H1 (cell line): ENCODE measurements at regions not wholly inside any gene's neighbourhood (a gene's known extent, or its start where the extent isn't known, plus 50 kb on each side); places are given as distances from the start of the nearest gene placed in this dataset.

ENCODE experiments used
- CTCF ChIA-PET: fragments of 300-600 bp; sonication (Branson Sonifier 250); formaldehyde crosslinking; loops from one replicate; lab custom pipeline; 2021; ENCODE audit not compliant: partially characterized antibody; lab: Charles Lee
- POLR2A ChIA-PET: fragments of 300-600 bp; sonication (Branson Sonifier 250); formaldehyde crosslinking; loops from one replicate; lab custom pipeline; 2021; ENCODE audit warnings: inconsistent platforms; ENCODE audit not compliant: partially characterized antibody; lab: Charles Lee
- DNase-seq, 2 experiments: peaks; one replicate each; pipeline versions ENCODE4 v3.0.0 to v3.0.0-alpha.2; 2010 to 2022; ENCODE audit warnings: low spot score in 2 of 2, low read depth in 1 of 2, mixed read lengths in 1 of 2
- FAIRE-seq: peaks from 2 replicates; lab custom pipeline; 2011; peaks lifted over from hg19 to GRCh38; lab: Jason Lieb, UNC
- H2AFZ ChIP-seq: 2 replicates; pipeline ENCODE4 v1.8.1; 2012; ENCODE audit warnings: low read length, inconsistent platforms
- H2AK5ac ChIP-seq: 2 replicates; pipeline ENCODE4 v1.6.1; 2013; ENCODE audit warnings: low read depth, low read length
- H2BK120ac ChIP-seq: replicated peaks from 2 replicates; pipeline ENCODE3; 2013; ENCODE audit warnings: low read depth, low read length, inconsistent platforms
- H2BK12ac ChIP-seq: 2 replicates; pipeline ENCODE4 v1.6.1; 2013; ENCODE audit warnings: low read depth, low read length
- H2BK15ac ChIP-seq: 2 replicates; pipeline ENCODE4 v1.6.1; 2013; ENCODE audit warnings: low read length
- H2BK20ac ChIP-seq: 2 replicates; pipeline ENCODE4 v1.6.1; 2013; ENCODE audit warnings: low read length
- H2BK5ac ChIP-seq: 2 replicates; pipeline ENCODE4 v1.6.1; 2013; ENCODE audit warnings: low read depth, low read length
- H3K14ac ChIP-seq: 2 replicates; pipeline ENCODE4 v1.6.1; 2013; ENCODE audit warnings: inconsistent platforms; ENCODE audit not compliant: insufficient read length
- H3K18ac ChIP-seq: 2 replicates; pipeline ENCODE4 v1.6.1; 2013; ENCODE audit warnings: low read length; ENCODE audit errors: extremely low read depth
- H3K23ac ChIP-seq: 2 replicates; pipeline ENCODE4 v1.6.1; 2013; ENCODE audit warnings: inconsistent platforms; ENCODE audit not compliant: insufficient read length
- H3K23me2 ChIP-seq: 2 replicates; pipeline ENCODE4 v1.6.1; 2013; ENCODE audit warnings: low read depth, low read length
- H3K27ac ChIP-seq: 2 replicates; pipeline ENCODE4 v1.6.1; 2011; ENCODE audit warnings: low read depth, low read length, inconsistent platforms
- H3K27me3 ChIP-seq, 4 experiments: replicated peaks in 1 of 4; 1 replicate in 1 of 4; 2 replicates in 3 of 4; pipeline versions ENCODE4 v1.6.1 to v1.8.1; 2011 to 2013; ENCODE audit warnings: low read length in 3 of 4, mild to moderate bottlenecking in 3 of 4, inconsistent platforms in 2 of 4, mixed read lengths in 2 of 4, moderate library complexity in 1 of 4; ENCODE audit not compliant: control insufficient read depth in 3 of 4, insufficient read depth in 3 of 4; ENCODE audit errors: extremely low read depth in 1 of 4
- H3K36me3 ChIP-seq, 4 experiments: 2 replicates each; pipeline versions ENCODE4 v1.6.1 to v1.8.1; 2011 to 2013; ENCODE audit warnings: mild to moderate bottlenecking in 4 of 4, low read length in 3 of 4, moderate library complexity in 2 of 4, control low read depth in 1 of 4, inconsistent platforms in 1 of 4; ENCODE audit not compliant: insufficient read depth in 4 of 4, control insufficient read depth in 2 of 4
- H3K4ac ChIP-seq: replicated peaks from 2 replicates; pipeline ENCODE3; 2013; ENCODE audit warnings: low read length, low read depth, mixed read lengths, inconsistent platforms; ENCODE audit not compliant: insufficient read length
- H3K4me1 ChIP-seq, 4 experiments: replicated peaks in 1 of 4; 1 replicate in 1 of 4; 2 replicates in 3 of 4; pipeline versions ENCODE4 v1.6.1 to v1.8.1; 2011 to 2013; ENCODE audit warnings: low read length in 3 of 4, inconsistent platforms in 2 of 4, mixed read lengths in 1 of 4; ENCODE audit not compliant: insufficient read depth in 4 of 4, control insufficient read depth in 3 of 4
- H3K4me2 ChIP-seq, 2 experiments: 2 replicates each; pipeline versions ENCODE4 v1.6.1 to v1.8.1; 2011 to 2013; ENCODE audit warnings: low read depth in 2 of 2, low read length in 2 of 2, control low read depth in 1 of 2, inconsistent platforms in 1 of 2, mild to moderate bottlenecking in 1 of 2; ENCODE audit not compliant: insufficient read depth in 1 of 2
- H3K4me3 ChIP-seq, 4 experiments: fragments of 200-600, 300-600 bp in 1 of 4; sonication (generic), shearing (Covaris generic), sonication (Bioruptor Twin) in 1 of 4; 2 replicates each; pipeline versions ENCODE4 v1.5.1 to v1.8.1; 2011 to 2016; ENCODE audit warnings: low read length in 4 of 4, low read depth in 3 of 4, control low read depth in 2 of 4, inconsistent platforms in 2 of 4, mild to moderate bottlenecking in 2 of 4, mixed read lengths in 1 of 4, moderate library complexity in 1 of 4; ENCODE audit not compliant: insufficient read depth in 2 of 4; ENCODE audit errors: extremely low read depth in 1 of 4
- H3K56ac ChIP-seq: replicated peaks from 2 replicates; pipeline ENCODE3; 2013; ENCODE audit warnings: low read depth, mild to moderate bottlenecking, mixed read lengths, low read length, inconsistent platforms; ENCODE audit not compliant: insufficient read length
- H3K79me1 ChIP-seq: 2 replicates; pipeline ENCODE4 v1.6.1; 2013; ENCODE audit warnings: low read depth, low read length, control low read depth
- H3K79me2 ChIP-seq, 2 experiments: 2 replicates each; pipeline versions ENCODE4 v1.6.1 to v1.8.1; 2012 to 2013; ENCODE audit warnings: low read length in 2 of 2, mild to moderate bottlenecking in 2 of 2, inconsistent platforms in 1 of 2; ENCODE audit not compliant: insufficient read depth in 2 of 2, control insufficient read depth in 1 of 2
- H3K9ac ChIP-seq, 4 experiments: replicated peaks in 1 of 4; 1 replicate in 1 of 4; 2 replicates in 3 of 4; pipeline versions ENCODE4 v1.6.1 to v1.8.1; 2011 to 2013; ENCODE audit warnings: low read depth in 3 of 4, low read length in 3 of 4, control low read depth in 2 of 4, mild to moderate bottlenecking in 2 of 4, moderate library complexity in 2 of 4, inconsistent platforms in 1 of 4; ENCODE audit errors: extremely low read depth in 1 of 4
- H3K9me3 ChIP-seq, 2 experiments: 2 replicates each; pipeline versions ENCODE4 v1.6.1 to v1.8.1; 2012 to 2013; ENCODE audit warnings: mild to moderate bottlenecking in 2 of 2, moderate library complexity in 2 of 2, control low read depth in 1 of 2, inconsistent platforms in 1 of 2, low read depth in 1 of 2, low read length in 1 of 2, mixed read lengths in 1 of 2; ENCODE audit not compliant: insufficient read depth in 2 of 2
- H4K20me1 ChIP-seq, 2 experiments: replicated peaks in 1 of 2; 2 replicates each; pipeline versions ENCODE3 to v1.8.1; 2011 to 2013; ENCODE audit warnings: inconsistent platforms in 2 of 2, low read length in 2 of 2, mild to moderate bottlenecking in 1 of 2; ENCODE audit not compliant: insufficient read depth in 2 of 2, control insufficient read depth in 1 of 2
- H4K5ac ChIP-seq: 2 replicates; pipeline ENCODE4 v1.6.1; 2013; ENCODE audit warnings: low read length, low read depth, mixed read lengths, inconsistent platforms; ENCODE audit not compliant: insufficient read length
- H4K8ac ChIP-seq: 2 replicates; pipeline ENCODE4 v1.8.0; 2013; ENCODE audit warnings: mild to moderate bottlenecking, moderate library complexity, low read length, inconsistent platforms; ENCODE audit not compliant: insufficient read depth; ENCODE audit errors: extremely low read depth
- H4K91ac ChIP-seq: replicated peaks from 2 replicates; pipeline ENCODE3; 2013; ENCODE audit warnings: low read length, mixed read lengths, inconsistent platforms; ENCODE audit not compliant: insufficient read length
- ATF3 ChIP-seq: IDR thresholded peaks from 2 replicates; pipeline ENCODE4 v1.6.1; 2011; ENCODE audit warnings: low read depth, mild to moderate bottlenecking, low read length; ENCODE audit not compliant: insufficient read depth
- BCL11A ChIP-seq, 2 experiments: IDR thresholded peaks; one replicate each; pipeline ENCODE4 v1.6.1; 2011; ENCODE audit warnings: low read depth in 2 of 2, low read length in 2 of 2, mild to moderate bottlenecking in 2 of 2
- BRCA1 ChIP-seq: IDR thresholded peaks from 2 replicates; pipeline ENCODE4 v1.6.1; 2012; ENCODE audit warnings: low read depth, low read length, improper control_type of control experiment
- CBX5 ChIP-seq: fragments of 300-800, 300-1000 bp; sonication (generic); IDR thresholded peaks from 2 replicates; pipeline ENCODE4 v1.7.1; 2016; ENCODE audit warnings: antibody characterized with exemption, low read length, low read depth
- NANOG ChIP-seq: IDR thresholded peaks from 2 replicates; pipeline ENCODE4 v1.6.1; 2011; ENCODE audit warnings: low read length, low read depth, mild to moderate bottlenecking, inconsistent platforms; ENCODE audit not compliant: insufficient read depth, poor library complexity, severe bottlenecking
- POU5F1 ChIP-seq: IDR thresholded peaks from 2 replicates; pipeline ENCODE4 v1.6.1; 2011; ENCODE audit warnings: low read depth, mild to moderate bottlenecking, low read length, moderate library complexity
- RFX5 ChIP-seq: IDR thresholded peaks from 2 replicates; pipeline ENCODE4 v1.6.1; 2011; ENCODE audit warnings: low read depth, low read length, improper control_type of control experiment, borderline replicate concordance
- RNF2 ChIP-seq: fragments of 200-900, 300-1000 bp; sonication (generic); IDR thresholded peaks from 2 replicates; pipeline ENCODE4 v1.7.1; 2016; ENCODE audit warnings: borderline replicate concordance, low read depth, mild to moderate bottlenecking, antibody characterized with exemption, low read length; ENCODE audit not compliant: poor library complexity, severe bottlenecking; ENCODE audit errors: missing control alignments
- SP2 ChIP-seq: IDR thresholded peaks from 2 replicates; pipeline ENCODE4 v1.6.1; 2012; ENCODE audit warnings: mild to moderate bottlenecking, low read length, inconsistent platforms
- SP4 ChIP-seq: IDR thresholded peaks from 2 replicates; pipeline ENCODE4 v1.6.1; 2012; ENCODE audit warnings: low read length, inconsistent platforms
- TAF1 ChIP-seq: IDR thresholded peaks from 2 replicates; pipeline ENCODE4 v1.6.1; 2011; ENCODE audit warnings: mild to moderate bottlenecking, low read depth, low read length
- USF2 ChIP-seq: IDR thresholded peaks from 2 replicates; pipeline ENCODE4 v1.6.1; 2011; ENCODE audit warnings: low read length, improper control_type of control experiment
- WGBS, 2 experiments: shearing (Covaris generic) in 1 of 2; methylation state at CpG; one replicate each; pipeline versions ENCODE4 v1.1.6 to v1.1.7; 2013 to 2015; ENCODE audit warnings: low lambda C conversion rate in 2 of 2, mixed read lengths in 2 of 2, inconsistent platforms in 1 of 2, low coverage in 1 of 2, missing lambda C conversion rate in 1 of 2; ENCODE audit not compliant: insufficient replicate concordance in 2 of 2, insufficient coverage in 1 of 2, insufficient read length in 1 of 2; ENCODE audit errors: extremely low coverage in 1 of 2, missing lambda C conversion rate in 1 of 2; 5-methylcytosine and 5-hydroxymethylcytosine counted together

- Histone ChIP-seq H2BK120ac (no peak overlapping the region), H2BK20ac (no peak overlapping the region), H3K36me3 (peaks cover 0 to 3% (median 0%) of the 10 kb centered on the region in 4 experiments; a peak in 1 of 8 replicates), H2AK5ac (no peak overlapping the region), H3K9ac (no peak overlapping the region), H3K23ac (no peak overlapping the region), H4K20me1 (no peaks in the 10 kb centered on the region), H3K18ac (no peak overlapping the region), H2BK5ac (no peak overlapping the region), H3K27ac (no peak overlapping the region), H3K27me3 (no peaks in the 10 kb centered on the region), H3K9me3 (no peaks in the 10 kb centered on the region), H4K5ac (no peak overlapping the region), H3K56ac (no peak overlapping the region), H3K4me1 (no peaks in the 10 kb centered on the region), H3K79me1 (no peaks in the 10 kb centered on the region), H3K4me2 (no peak overlapping the region), H3K4ac (no peak overlapping the region), H3K14ac (no peak overlapping the region), H3K4me3 (no peak overlapping the region), H4K8ac (no peak overlapping the region), H2BK15ac (no peak overlapping the region), H3K79me2 (no peaks in the 10 kb centered on the region), H4K91ac (no peak overlapping the region), H3K23me2 (no peaks in the 10 kb centered on the region), H2BK12ac (no peak overlapping the region), H2AFZ (no peak overlapping the region)
- POLR2A ChIA-PET: interaction anchor here (1.2 kb wide), 1 partner anchor 16 kb away, joined by 3 read pairs; no protein-coding TSS in a partner anchor
- 97% methylated on average over 2 of the region's 2 CpGs; no CpG with 5 or more reads in 1 of the 2 experiments for WGBS, 2 experiments
- DNase-seq (no peak), FAIRE-seq (no peak)
- TF ChIP-seq SP2: no peak
- TF ChIP-seq NANOG: no peak
- no peak for TF ChIP-seq ATF3
- no peak for TF ChIP-seq CBX5
- no peak for TF ChIP-seq USF2
- TF ChIP-seq BCL11A (IDR thresholded peaks at IDR 0.05; ENCODE audit: low read depth in 2 of 2, low read length in 2 of 2): no peak
- no peak for TF ChIP-seq POU5F1
- no peak for TF ChIP-seq TAF1
- TF ChIP-seq BRCA1: no peak
- no peak for TF ChIP-seq RNF2
- TF ChIP-seq RFX5: no peak
- no peak for TF ChIP-seq SP4
- CTCF ChIA-PET: interaction anchor here (1.0 to 1.4 kb wide), 2 partner anchors 16 to 86 kb away, joined by 3 to 4 read pairs; no protein-coding TSS in a partner anchor
These were observed 88.0 kb downstream of the BLID start for GRCh38 chr11:122028036-122028435.
